SKM-1 treated with dmso at 0.1 percent for 144 hours (cell line): ENCODE measurements at regions not wholly inside any gene's neighbourhood (a gene's known extent, or its start where the extent isn't known, plus 50 kb on each side); places are given as distances from the start of the nearest gene placed in this dataset.

Experiments used
- DNase-seq: peaks from one replicate; lab custom pipeline; 2025; ENCODE audit not compliant: unreplicated experiment; lab: John Stamatoyannopoulos, UW

- DNase-seq: no peak
Observed at GRCh38 chr10:27451054-27451453, 53.0 kb upstream of the RAB18 start.

DNA sequence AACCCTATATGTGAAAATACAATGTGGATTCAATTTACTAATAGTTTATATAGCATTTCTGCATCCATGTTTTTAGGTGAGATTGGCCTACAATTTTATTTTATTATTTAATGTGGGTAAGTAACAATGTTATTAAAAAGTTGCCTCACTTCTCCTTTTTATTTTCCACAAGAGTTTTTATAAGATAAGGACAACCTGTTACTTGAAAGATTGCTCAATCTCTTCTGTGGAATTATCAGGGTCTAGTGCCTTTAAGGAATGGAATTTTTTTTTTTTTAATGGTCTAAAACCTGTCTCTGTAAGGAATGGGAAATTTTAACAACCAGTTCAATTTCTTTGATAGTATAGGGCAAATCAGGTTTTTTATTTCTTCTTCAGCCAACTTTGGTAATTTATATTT lies 53.9 kb upstream of the RAB18 start:
- DNase-seq: no peak

DNA sequence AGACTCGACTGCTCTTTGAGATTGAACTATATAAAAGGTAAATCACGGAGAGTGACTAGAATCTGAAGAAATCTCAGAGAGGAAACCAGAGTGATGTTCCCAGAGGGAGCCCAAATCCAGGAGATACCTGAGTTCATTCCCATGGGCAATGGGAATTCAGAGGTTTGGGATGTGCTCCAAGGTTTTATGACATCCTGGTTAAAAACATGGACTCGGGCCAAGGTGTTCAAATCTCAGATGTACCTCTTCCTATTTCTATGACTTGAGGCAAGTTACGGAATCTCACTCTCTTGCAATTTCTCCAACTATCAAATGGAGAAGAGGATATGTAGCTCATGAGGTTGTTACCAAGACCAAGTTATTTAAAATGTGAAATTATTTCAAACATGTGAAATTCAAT lies 54.5 kb upstream of the RAB18 start:
- no peak for DNase-seq

DNA sequence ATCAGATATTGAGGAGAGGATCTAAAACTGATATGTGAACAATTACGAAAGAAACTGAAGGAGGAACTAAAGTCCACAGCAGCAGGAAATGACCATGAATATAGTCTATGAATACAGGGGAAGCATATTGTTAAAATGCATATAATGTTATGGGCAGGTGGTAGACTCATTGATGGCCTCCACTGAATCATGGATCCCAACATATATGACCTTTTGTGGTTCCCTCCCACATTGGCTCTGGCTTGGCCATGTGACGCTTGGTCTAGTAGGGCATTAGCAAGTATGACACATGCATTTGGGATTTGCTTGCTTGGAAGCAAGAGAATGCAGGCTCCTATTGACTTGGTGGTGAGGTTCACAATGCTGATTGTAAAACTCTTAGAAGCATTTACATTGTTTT lies 55.2 kb upstream of the RAB18 start:
- DNase-seq: peak; percentile 16

DNA sequence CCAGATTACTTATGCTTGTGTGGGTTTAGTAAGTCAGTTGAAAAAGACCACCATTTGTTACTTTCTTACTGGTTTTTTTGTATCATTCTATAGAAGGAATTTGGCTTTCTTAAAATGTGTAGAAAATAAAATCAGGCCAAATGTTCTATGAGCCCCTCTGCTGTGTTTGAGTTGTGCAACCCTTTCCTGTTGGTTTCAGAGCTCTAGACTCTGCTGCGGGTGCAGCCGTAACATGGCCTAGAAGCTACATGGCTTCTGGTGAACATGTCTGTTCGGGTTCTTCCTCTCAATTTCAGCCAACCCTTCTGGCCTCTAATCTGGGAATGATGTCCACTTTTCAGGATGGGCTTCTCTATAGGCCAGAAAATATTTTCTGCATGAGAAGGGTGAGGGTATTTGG lies 56.6 kb upstream of the RAB18 start:
- no peak for DNase-seq

DNA sequence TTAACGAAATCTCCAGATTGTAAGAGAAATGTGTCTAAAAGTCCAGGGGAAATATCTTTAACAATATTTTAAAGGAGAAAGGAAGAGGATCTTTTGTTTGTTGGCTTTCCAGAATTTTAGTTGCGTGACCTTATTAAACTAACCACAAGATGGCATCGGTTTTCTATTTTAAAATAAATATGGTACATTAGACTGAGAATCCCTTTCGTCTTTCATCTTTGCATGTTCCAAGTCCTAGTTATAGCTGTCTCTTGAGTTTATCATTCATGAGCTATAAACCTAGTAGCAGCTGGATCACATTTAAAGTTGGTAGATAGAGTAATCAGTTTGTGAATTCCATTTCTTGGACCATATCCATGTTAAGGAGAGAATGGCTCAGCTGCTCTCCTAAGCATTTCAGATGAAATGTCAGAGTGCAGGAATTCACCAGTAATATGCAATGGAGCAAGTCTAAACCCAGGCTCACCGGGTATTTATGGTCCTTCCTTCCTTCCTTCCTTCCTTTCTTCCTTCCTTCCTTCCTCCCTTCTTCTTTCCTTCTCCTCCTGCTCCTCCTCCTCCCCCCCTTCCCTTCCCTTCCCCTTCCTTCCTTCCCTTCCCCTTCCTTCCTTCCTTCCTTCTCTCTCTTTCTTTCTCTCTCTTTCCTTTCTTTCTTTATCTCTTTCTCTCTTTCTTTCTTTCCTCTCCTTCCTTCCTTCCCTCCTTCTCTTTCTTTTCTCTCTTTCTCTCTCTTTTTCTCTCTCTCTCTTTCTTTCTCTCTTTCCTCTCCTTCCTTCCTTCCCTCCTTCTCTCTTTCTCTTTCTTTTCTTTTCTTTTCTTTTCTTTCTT lies 57.8 kb upstream of the RAB18 start:
- peak; percentile 44 for DNase-seq

GRCh38 chr10:27445070-27445469 lies 59.0 kb upstream of the RAB18 start:
- DNase-seq: no peak

DNA sequence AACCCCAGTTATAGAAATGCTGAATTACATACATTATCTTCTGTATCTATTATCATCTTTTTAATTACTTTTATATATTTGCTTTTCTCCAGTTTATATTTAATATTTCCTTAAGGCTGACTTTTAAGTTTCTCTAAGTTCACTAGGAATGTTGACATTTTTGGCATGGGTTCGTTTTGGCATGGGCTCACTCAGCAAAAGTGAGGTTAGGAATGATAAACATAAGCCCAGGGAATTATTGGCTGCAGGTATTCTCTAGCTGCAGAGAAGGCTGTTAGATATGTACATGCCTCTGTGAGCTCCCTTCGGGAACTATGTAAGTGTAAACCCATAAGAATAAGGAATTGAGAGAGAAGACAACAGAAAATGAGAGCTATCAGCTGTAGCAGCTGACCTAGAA lies 63.6 kb upstream of the RAB18 start:
- no peak for DNase-seq

DNA sequence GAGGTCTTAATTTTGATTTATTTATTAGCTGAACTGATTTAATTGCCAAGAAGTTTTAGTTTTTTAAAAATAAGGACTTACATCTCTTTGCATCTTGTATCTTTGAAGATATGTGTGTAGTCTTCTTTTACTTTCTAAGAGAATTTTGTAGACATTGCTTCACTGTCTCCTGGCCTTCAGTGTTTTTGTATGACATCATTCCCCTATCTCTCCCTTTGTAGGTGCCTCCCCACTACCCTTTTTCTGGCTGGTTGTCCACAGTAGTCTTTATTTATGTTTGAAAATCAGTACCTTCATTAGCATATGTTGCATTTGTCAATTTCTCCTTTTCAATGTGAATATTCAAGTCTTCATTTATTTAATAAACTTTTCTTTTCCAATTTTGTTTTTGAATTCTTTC lies 64.1 kb upstream of the RAB18 start:
- no peak for DNase-seq

- DNase-seq: no peak
Observed at GRCh38 chr10:27439101-27439500, 65.0 kb upstream of the RAB18 start.

- no peak for DNase-seq
Observed at GRCh38 chr10:27437775-27438174, 66.3 kb upstream of the RAB18 start.

GRCh38 chr10:27436710-27437109 lies 67.4 kb upstream of the RAB18 start:
- no peak for DNase-seq

- no peak for DNase-seq
Observed at GRCh38 chr10:27433976-27434375, 70.1 kb upstream of the RAB18 start.

DNA sequence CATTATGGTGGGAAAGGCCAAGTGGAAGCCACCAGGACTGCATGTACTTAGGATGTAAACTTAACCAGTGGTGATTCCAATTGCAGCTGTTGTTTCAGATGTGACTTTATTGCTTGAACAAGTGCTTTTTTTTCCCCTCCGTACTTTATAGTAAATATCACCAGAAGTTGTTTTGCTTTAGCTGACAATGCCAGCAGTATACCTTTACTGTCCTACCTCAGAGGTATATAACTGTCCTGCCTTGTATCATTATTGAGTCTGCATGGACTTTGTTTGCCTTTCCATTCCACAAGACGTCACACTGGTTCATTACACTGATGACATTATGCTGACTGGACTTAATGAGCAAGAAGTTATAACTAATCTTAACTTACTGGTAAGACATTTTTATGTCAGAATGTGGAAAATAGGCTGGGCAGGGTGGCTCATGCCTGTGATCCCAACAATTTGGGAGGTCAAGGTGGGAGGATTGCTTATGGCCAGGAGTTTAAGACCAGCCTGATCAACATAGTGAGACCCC lies 77.1 kb upstream of the RAB18 start:
- no peak for DNase-seq

DNA sequence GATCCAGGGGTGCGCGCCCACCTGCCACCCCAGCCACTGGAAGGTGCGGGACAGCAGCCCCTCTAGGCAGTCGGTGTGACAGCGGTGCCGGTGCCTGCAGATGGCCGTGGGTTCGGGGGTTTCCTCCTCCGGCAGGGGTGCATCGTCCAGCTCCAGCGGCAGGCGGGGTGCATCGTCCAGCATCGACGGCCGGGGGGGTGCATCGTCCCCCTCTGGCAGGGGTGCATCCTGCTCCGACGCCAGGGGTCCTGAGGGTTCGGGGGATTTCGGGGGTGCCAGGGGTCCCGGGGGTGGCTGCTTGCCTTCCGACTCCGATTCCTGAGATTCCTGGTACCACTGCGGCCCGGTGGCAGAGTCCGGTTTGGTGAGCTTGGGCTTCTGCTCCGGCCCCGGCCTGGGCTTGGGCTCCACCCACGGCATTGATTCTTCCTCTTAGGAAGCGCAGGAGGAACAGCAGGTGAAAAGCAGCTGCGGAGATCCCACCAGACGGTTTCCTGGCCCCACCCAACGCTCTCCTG lies 90.2 kb upstream of the RAB18 start:
- no peak for DNase-seq

- no peak for DNase-seq
Observed at GRCh38 chr10:27413387-27413786, 90.7 kb upstream of the RAB18 start.

- no peak for DNase-seq
Observed at GRCh38 chr10:27410153-27410552, 94.0 kb upstream of the RAB18 start.

DNA sequence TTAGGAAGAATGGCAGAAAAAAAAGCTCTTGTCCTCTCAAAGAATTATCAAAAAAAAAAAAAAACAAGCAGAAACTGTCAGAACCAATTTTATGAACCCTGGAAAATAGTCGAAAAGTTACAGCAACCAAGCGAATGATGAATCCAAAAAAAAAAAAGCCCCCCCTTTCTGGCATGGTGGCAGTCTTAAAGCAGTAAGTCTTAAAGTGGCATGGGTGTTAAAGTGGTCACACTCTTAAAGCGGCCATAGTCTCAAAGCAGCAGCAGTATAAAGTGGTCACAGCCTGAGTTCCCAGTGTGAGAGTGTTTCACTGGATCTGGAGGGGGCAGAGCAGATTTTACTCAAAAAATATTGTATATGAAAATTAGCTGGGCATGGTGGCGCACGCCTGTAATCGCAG lies 96.8 kb upstream of the RAB18 start:
- DNase-seq: no peak

DNA sequence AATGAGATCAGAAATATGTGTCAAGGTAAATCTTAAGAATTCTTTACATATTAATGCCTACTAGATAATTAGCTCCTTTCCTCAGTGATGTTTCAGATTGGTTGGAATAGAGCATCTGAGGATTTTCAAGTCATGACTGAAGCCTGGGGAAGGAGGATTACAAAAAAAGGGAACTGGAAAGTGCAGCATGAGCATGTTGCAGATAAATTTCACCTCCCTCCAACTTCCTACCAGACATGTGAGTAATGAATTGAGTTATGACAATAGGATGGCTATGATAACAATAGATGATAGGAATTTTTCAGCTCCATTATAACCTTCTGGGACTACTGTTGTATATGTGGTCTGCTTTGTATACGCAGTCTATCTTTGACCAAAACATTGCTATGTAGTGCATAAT lies 104.2 kb upstream of the RAB18 start:
- peak; percentile 19 for DNase-seq

DNA sequence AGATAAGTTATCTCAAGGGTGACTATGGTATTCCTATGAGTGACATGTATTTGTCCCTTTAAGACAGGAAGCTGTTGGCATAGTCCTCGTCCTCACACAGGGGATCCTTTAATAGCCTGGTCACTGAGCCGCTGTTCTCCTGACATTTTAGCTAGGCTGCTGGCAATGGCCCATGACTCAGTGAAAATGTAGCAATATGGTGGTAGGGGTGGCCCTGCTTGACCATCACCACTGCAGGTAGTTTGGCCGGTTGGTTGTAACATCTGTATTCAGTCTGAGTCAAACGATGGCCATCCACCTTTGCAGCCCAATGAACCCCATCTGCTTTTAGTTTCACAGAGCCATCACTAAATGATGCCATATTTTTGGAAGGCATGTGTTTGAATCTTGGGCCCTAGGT lies 110.1 kb upstream of the RAB18 start:
- no peak for DNase-seq

- no peak for DNase-seq
Observed at GRCh38 chr10:27392606-27393005, 111.5 kb upstream of the RAB18 start.

- DNase-seq: no peak
Observed at GRCh38 chr10:27391916-27392315, 112.2 kb upstream of the RAB18 start.

GRCh38 chr10:27391325-27391724 lies 112.8 kb upstream of the RAB18 start:
- no peak for DNase-seq
